Stimulated activated CD4-positive, alpha-beta T cell treated with anti-CD3 and anti-CD28 coated beads, Interleukin-1b, Interleukin-23, amount 100 ng/mL, for 1 hour (primary cell): ENCODE measurements at regions not wholly inside any gene's neighbourhood (a gene's known extent, or its start where the extent isn't known, plus 50 kb on each side); places are given as distances from the start of the nearest gene placed in this dataset.

Experiments
- DNase-seq, 2 donors: peaks; one replicate each; pipeline ENCODE4 v3.0.0-alpha.2; 2020; ENCODE audit warnings: low read depth in 2 of 2

DNA sequence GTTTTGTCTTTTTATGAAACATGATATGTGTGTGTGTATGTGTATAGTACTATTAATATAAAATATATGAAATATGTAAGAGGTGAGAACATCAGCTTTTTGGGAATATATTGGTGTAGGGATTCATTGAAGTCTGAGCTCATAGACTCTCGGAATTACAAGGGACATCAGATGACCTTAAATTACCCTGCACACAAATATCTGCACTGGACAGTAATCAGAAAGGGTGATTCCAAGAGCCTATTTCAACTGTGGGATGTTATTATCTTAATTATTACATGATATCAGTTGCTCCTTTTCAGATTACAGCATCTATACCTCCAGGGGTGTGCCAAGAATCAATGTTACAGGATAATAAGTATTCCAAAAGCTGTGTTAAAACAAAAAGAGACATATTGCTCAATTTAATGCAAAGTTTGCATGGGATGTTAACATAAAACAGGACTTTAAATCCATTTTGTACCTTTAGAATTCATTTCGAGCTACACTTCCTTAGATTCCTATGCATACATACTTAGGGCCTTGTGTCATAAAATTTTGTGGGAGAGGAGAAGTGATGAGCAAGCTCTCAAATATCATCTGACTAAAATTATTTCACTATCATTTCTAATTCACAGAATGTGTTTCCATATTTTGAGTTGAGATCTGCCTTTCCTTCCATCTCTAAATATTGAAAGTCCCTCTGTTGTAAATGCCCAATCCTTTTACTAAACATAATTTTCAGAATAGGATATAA lies 365.2 kb downstream of the BRINP1 start:
- DNase-seq: no peak

- DNase-seq: no peak
These were observed 364.6 kb downstream of the BRINP1 start for GRCh38 chr9:119004618-119004990.

DNA sequence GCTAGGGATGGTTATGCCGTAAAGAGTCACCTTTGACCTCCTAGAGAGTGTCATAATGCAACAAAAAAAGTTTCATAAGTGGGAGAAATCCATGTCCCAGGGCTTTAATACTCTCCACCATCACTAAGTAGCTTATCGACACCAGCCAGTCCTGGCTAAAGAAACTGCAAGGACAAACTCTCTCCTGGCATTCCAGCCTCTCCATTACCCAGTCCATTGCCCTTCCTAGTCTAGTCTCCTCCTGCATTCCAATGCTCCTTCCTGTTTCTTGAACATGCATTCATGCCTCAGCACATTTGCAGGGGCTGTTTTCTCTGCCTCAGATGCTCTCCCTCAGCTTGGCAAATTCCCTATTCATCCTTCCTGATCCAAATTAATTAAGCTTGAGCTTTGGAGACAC lies 364.1 kb downstream of the BRINP1 start:
- DNase-seq: no peak

GRCh38 chr9:119009249-119009648 lies 360.0 kb downstream of the BRINP1 start:
- DNase-seq: no peak

DNA sequence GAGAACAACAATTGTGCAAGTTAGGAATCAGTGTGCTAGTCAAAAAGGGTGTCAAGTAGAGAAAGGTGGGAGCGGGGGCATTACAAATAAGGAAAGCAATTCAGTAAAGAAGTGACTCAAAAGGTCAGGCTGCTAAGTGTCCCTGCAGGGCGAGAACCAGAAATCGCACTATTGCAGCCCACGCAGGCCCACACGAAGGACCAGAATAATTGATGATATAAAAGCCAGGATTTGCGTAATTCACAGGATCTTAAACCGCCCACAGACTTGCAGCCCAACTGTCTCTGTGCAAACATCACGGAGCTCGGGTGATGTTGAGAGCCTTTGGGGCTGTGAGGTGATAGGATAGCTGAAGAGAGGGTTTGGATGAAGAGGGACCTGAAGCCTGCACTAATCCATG lies 349.0 kb downstream of the BRINP1 start:
- no peak for DNase-seq

DNA sequence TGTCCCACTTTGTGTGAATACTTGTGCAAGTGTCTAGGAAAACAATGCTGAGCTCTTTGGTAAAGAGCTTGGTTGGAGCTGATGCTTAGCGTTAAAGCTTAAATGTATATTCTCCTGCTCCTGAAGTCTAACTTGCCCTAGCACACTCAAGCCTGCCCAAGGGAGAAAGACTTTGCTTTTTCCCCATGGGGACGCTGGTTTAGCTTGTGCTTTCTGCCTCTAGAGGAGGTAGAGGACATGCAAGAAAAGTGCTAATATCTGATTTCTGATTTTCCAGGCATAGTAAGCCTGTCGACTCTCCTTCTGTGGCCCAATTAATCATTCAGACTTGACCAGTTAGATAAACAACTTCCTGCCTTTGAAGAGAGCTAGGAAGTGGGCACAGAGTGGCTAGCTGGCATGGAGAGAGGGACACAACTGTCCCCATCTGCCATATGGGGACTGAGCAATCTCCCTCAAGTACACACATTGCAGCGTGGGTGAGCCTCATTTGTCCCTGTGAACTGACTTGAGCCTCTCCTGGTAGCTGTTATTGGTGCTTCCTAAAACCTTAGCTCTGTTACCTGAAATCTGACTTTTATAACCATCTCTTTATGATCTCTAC lies 348.4 kb downstream of the BRINP1 start:
- DNase-seq: no peak

DNA sequence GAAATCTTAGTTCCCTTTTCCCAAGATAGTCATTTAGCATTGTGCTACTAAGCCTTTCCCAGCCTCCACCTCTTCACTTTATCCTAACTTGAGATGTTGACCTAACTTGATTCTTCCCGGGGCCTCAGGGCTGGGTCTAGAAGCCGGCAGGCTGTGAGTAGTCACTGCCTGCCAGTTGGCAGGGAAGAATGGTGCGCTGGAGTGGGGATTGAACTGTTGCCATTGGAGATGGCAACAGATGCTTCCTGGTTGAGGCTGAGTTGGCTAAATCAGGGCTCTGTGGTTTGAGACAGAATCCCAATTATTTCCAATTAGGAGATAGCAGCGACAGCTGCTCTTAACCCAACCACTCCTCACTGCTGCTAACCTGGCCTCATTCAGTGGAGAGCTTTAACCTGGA lies 343.1 kb downstream of the BRINP1 start:
- DNase-seq: no peak

DNA sequence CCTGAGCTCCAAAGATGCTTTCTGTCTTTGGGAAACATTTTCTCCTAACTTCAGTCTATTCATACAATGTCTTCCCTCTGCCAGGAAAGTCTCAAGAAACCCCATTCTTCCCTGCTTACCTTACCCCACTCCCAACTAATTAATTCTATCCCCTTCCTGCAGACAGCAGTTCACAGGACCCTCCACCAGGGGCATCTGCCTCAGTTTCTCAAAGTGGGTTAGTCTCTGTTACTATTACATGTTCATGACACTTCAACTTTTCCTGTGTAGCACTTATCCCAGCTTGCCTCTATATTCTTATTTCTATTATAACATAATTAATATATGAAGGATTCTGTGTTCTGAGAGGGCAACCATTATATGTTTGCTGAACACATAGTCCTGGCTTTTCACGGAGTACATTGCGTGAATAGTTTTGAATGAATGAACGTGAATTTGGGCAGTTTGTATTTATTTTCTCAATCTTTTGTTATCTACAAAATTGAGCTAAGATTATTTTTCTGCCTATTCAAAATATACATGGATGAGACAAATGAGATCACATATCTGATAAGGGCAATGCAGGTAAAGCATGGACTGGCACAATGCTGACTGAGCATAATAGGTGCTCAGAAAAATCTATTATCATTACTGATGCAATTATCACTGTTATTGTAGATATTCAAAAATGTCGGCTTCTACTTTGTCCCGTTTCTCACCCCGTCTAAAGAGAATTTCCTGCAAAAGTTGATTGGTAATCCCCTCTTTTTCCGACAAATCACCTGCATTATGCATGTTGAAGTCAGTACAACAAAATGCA lies 341.1 kb downstream of the BRINP1 start:
- DNase-seq: no peak

DNA sequence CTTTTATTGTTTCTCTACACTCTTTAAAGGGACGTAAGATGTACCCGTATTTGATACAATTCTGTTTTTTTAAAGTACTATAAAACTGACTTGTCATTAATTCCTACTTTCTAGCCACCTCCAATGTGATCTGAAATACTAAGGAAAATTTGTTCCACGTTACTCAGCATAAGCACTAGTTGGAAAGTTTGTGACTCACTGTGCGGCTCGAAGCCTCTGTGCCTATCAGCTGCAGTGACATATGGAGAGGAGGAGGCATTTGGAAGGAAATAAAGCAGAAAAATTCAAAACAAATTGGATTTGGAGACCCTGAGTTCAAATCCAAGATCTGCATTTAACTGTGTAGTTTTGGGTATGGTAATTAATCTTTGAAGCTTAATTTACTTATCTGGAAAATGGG lies 339.3 kb downstream of the BRINP1 start:
- DNase-seq: no peak

DNA sequence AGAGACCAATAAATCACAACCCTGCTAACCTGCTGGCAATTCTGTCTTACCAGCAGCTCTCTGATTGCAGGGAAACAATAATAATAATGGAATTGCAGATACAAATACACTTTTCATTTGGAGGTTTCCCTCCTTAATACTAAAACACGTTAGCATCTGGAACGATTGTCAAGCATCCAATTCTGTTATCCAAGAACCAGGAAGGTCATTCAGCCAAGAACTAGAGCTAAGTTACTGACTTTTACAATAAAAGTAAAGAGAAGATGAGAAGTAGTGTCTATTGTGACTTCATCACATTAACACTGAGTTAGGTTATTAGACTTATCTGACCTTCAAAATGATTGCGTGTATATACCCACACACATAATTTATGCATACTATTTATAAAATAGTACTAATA lies 335.6 kb downstream of the BRINP1 start:
- DNase-seq: no peak

DNA sequence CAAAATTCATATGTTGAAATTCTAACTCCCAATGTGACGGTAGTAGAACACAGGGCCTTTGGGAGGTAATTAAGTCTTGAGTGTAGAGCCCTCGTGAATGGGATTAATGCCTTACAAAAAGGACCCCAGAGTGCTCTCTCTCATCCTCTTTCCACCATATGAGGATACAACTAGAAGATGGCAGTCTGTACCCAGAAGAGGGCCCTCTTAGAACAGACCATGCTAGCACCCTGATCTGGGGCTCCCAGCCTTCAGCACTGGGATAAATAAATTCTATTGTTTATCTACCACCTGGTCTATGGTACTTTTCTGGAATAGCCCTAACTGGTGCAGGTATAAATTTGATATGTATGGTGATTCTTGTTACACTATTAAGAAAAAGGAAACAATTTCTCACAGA lies 332.3 kb downstream of the BRINP1 start:
- DNase-seq: no peak

DNA sequence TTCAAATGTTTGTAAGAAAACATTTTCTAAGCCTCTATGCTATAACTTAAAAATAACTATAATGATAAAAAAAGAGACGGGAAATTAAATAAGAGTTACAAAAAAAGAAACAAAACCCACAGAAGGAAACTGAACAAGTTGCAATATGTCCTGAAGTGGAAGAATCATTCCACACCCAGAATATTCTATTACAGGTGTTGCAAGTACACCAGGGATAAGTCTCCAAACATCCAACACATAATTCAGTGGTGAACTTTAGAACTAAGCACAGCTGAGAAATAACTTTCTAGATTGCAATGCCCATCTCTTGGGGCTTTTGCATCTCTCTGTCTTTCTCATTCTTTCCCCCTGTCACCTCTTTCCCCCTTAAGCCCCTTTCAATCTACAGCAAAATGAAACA lies 325.2 kb downstream of the BRINP1 start:
- DNase-seq: no peak

GRCh38 chr9:119044806-119045205 lies 324.4 kb downstream of the BRINP1 start:
- no peak for DNase-seq

DNA sequence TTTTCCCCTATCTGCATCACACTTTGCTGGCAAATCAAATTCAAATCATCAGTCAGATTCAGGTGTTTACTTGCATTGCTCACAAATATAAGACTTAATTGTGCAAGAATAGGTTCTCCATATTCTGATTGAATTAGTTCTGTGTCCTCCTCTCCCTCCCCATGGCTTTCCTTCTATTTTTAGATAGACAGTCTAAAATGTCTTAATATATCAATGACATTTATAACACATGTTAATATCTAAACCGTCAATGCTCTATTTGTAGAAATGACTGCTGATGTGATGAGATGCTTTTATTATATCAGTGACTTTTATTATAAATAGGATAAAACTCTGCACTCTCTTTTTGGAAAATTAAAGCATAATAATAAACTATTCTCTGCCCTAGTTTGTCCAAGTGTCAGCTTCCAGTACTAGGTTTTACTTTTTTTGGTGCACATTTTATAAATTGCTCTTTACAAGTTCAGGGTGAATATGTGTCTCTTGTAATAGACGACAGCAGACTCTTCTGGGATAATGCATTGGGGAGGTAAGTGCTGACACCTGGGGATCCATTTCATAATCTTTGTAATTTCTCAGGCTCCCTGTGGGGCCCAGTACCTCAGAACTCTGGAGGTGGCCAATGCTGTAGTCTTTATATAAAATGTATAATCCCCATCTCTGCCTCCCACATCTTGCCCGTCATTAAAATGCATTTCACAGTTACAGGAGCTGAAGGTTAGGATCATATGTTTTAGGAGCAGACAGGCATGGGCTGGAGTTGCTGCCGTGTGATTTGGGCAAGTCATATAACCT lies 321.5 kb downstream of the BRINP1 start:
- no peak for DNase-seq

- DNase-seq: no peak
These were observed 319.0 kb downstream of the BRINP1 start for GRCh38 chr9:119050281-119050680.

GRCh38 chr9:119052339-119053030 lies 316.8 kb downstream of the BRINP1 start:
- no peak for DNase-seq

DNA sequence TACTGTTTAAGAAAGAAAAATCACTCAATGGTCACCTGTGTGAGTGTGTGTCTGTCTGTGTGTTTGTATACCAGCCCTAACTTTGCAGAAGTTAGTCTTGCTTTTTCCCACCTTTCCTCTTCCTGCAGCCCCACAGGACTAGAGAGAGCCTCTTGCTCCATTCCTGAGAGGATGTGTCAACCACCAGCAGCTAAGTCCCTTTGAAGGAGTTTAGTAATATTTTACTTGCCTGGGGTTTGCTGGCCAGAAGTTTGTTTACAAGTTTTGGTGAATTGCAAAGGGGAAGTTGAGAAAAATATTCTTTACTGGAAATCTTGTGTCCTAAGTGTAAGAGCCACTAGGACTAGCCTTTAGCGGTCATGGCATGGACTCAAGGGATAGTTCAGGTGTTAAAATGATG lies 316.2 kb downstream of the BRINP1 start:
- no peak for DNase-seq

DNA sequence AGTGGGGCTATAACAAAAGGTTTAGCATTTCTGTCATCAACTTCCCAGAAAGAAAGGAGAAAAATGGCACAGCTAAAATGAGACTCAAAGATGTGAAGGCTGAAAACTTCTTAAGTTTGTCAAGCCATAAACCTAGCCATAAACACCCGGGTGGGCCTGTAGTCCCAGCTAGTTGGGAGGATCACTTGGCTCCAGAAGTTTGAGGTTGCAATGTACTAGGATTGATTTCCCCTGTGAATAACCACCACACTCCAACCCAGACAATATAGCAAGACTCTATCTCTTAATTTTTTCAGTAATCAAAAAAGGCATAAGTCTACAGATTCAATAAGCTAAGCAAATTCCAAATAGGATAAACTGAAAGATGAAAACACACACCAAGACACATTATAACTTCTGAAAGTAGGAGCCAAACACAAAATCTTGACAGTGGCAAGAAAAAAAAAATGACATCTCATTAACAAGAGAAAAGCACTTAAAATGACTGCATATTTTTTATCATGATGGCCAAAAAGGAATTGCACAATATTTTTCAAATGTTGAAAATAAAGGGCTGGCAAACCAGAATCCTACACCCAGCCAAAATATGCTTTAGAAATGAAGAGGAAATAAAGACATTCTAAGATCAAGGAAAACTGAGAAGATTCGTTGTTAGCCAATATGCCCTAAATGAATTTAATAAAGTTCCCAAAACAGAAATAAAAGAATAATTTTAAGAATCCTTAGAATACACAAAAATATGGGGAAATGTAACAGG lies 308.4 kb downstream of the BRINP1 start:
- DNase-seq: no peak

DNA sequence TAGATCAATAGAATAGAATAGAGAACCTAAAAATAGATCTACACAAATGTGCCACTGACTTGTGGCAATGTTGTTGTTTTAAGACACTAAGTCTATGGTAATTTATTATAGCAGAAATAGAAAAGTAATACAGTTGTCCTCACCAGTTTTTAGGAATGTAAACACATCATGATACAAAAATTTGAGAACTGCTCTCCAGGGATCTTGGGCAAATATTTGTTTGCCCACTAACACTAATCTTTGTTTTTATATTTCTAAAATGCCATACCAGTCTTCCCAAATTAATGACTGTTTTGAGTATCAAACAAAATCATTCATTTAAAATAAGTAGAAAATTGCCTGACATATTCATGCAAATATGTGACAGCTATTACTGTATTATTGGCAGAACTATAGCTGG lies 297.6 kb downstream of the BRINP1 start:
- DNase-seq: no peak

DNA sequence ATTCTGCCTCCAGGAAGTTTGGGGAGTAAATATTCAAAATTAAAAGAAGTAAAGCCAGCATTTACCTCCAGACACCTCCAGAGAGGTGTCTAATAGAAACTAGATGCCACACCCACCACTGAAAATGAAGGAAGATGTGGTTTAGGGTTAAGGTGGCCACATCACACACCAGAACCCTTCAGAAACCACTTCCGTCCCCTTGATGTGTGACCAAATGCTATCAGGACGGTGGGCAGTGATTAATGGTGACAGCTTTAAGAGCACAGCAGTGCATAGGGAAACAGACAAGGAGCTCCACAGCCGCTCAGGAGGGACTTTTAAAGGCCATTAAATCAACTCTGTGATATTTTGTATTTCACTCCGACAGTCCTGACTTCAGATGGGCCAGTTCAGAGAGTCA lies 295.2 kb downstream of the BRINP1 start:
- DNase-seq: no peak

- DNase-seq: no peak
These were observed 291.2 kb downstream of the BRINP1 start for GRCh38 chr9:119078015-119078414.
